ENCODE measurements at regions not wholly inside any gene's neighbourhood (a gene's known extent, or its start where the extent isn't known, plus 50 kb on each side); places are given as distances from the start of the nearest gene placed in this dataset.
"Not testable (repeated sequence)": the region's sequence is repeated elsewhere in the genome, so short reads cannot be mapped to it uniquely, and the experiment has no call there.

DNA sequence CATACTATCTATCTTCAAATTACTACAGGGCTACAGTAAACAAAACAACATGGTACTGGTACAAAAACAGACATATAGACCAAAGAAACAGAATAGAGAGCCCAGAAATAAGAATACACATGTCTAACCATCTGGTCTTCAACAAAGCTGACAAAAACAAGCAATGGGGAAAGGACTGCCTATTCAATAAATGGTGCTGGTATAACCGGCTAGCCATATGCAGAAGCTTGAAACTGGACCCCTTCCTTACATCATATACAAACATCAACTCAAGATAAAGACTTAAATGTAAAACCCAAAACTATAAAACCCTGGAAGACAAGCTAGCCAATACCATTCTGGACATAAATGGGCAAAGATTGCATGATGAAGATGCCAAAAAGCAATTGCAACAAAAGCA lies 1143.7 kb downstream of the DNAJB9 start:
- H3K27ac Mint-ChIP-seq (ENCODE audit: unreplicated experiment), result no peak overlapping the region
- intact Hi-C loops (cut with micrococcal nuclease; ENCODE audit: unreplicated experiment), result no loop called here
- BruUV-seq (replicated peaks), result no TSS peak

GRCh38 chr7:109719359-109719758 lies 1149.7 kb downstream of the DNAJB9 start:
- CTCF ChIA-PET; H3K9me3 Mint-ChIP-seq (ENCODE audit: low read depth, unreplicated experiment); intact Hi-C loops (cut with micrococcal nuclease; ENCODE audit: unreplicated experiment); H3K27ac Mint-ChIP-seq (ENCODE audit: unreplicated experiment); BruUV-seq (replicated peaks); DNase-seq; H3K27me3 Mint-ChIP-seq (ENCODE audit: unreplicated experiment); H3K4me1 Mint-ChIP-seq (ENCODE audit: low read depth, unreplicated experiment); H3K36me3 Mint-ChIP-seq (ENCODE audit: insufficient read depth, unreplicated experiment); H3K4me3 Mint-ChIP-seq (ENCODE audit: low read depth, unreplicated experiment): not testable (repeated sequence)

More for the DNA sequence above, 1143.7 kb downstream of the DNAJB9 start:
- no peaks in the 10 kb centered on the region for H3K27me3 Mint-ChIP-seq (ENCODE audit: unreplicated experiment)
- no peak overlapping the region for H3K4me3 Mint-ChIP-seq (ENCODE audit: low read depth, unreplicated experiment)
- CTCF ChIA-PET, result no interaction called here
- DNase-seq, result no peak
- H3K4me1 Mint-ChIP-seq (ENCODE audit: low read depth, unreplicated experiment), result no peaks in the 10 kb centered on the region
- no peaks in the 10 kb centered on the region for H3K36me3 Mint-ChIP-seq (ENCODE audit: insufficient read depth, unreplicated experiment)
- peaks cover 4% of the 10 kb centered on the region for H3K9me3 Mint-ChIP-seq (ENCODE audit: low read depth, unreplicated experiment)
- TF ChIP-seq CTCF (IDR thresholded peaks at IDR 0.05; ENCODE audit: unreplicated experiment), result no peak

GRCh38 chr7:109734601-109735000 lies 1164.9 kb downstream of the DNAJB9 start:
- no peaks in the 10 kb centered on the region for H3K36me3 Mint-ChIP-seq (ENCODE audit: insufficient read depth, unreplicated experiment)

GRCh38 chr7:109735881-109736280 lies 1166.2 kb downstream of the DNAJB9 start:
- H3K4me3 Mint-ChIP-seq (ENCODE audit: low read depth, unreplicated experiment), result no peak overlapping the region
- H3K9me3 Mint-ChIP-seq (ENCODE audit: low read depth, unreplicated experiment), result no peaks in the 10 kb centered on the region
- no peak overlapping the region for H3K27ac Mint-ChIP-seq (ENCODE audit: unreplicated experiment)
- no TSS peak for BruUV-seq (replicated peaks)
- intact Hi-C loops (cut with micrococcal nuclease; ENCODE audit: unreplicated experiment), result no loop called here
- H3K36me3 Mint-ChIP-seq (ENCODE audit: insufficient read depth, unreplicated experiment), result no peaks in the 10 kb centered on the region
- no peak for DNase-seq
- no peaks in the 10 kb centered on the region for H3K27me3 Mint-ChIP-seq (ENCODE audit: unreplicated experiment)
- no peaks in the 10 kb centered on the region for H3K4me1 Mint-ChIP-seq (ENCODE audit: low read depth, unreplicated experiment)
- CTCF ChIA-PET, result no interaction called here
- no peak for TF ChIP-seq CTCF (IDR thresholded peaks at IDR 0.05; ENCODE audit: unreplicated experiment)

More at GRCh38 chr7:109734601-109735000, 1164.9 kb downstream of the DNAJB9 start:
- Mint-ChIP-seq H3K9me3 (ENCODE audit: low read depth, unreplicated experiment) (peaks cover 3% of the 10 kb centered on the region), H3K27ac (ENCODE audit: unreplicated experiment) (no peak overlapping the region), H3K4me3 (ENCODE audit: low read depth, unreplicated experiment) (no peak overlapping the region), H3K27me3 (ENCODE audit: unreplicated experiment) (no peaks in the 10 kb centered on the region), H3K4me1 (ENCODE audit: low read depth, unreplicated experiment) (no peaks in the 10 kb centered on the region)
- TF ChIP-seq CTCF (IDR thresholded peaks at IDR 0.05; ENCODE audit: unreplicated experiment), result no peak
- no peak for DNase-seq
- intact Hi-C loops (cut with micrococcal nuclease; ENCODE audit: unreplicated experiment), result no loop called here
- CTCF ChIA-PET, result no interaction called here
- BruUV-seq (replicated peaks), result no TSS peak

GRCh38 chr7:109745677-109746410 lies 1176.2 kb downstream of the DNAJB9 start:
- Mint-ChIP-seq H3K27ac (ENCODE audit: unreplicated experiment) (no peak overlapping the region), H3K9me3 (ENCODE audit: low read depth, unreplicated experiment) (no peaks in the 10 kb centered on the region), H3K4me3 (ENCODE audit: low read depth, unreplicated experiment) (no peak overlapping the region), H3K27me3 (ENCODE audit: unreplicated experiment) (no peaks in the 10 kb centered on the region), H3K36me3 (ENCODE audit: insufficient read depth, unreplicated experiment) (no peaks in the 10 kb centered on the region), H3K4me1 (ENCODE audit: low read depth, unreplicated experiment) (no peaks in the 10 kb centered on the region)
- CTCF ChIA-PET, result no interaction called here
- DNase-seq, result no peak
- intact Hi-C loops (cut with micrococcal nuclease; ENCODE audit: unreplicated experiment), result no loop called here
- TF ChIP-seq CTCF (IDR thresholded peaks at IDR 0.05; ENCODE audit: unreplicated experiment), result no peak
- no TSS peak for BruUV-seq (replicated peaks)
